ENCODE measurements at regions not wholly inside any gene's neighbourhood (a gene's known extent, or its start where the extent isn't known, plus 50 kb on each side); places are given as distances from the start of the nearest gene placed in this dataset.

DNA sequence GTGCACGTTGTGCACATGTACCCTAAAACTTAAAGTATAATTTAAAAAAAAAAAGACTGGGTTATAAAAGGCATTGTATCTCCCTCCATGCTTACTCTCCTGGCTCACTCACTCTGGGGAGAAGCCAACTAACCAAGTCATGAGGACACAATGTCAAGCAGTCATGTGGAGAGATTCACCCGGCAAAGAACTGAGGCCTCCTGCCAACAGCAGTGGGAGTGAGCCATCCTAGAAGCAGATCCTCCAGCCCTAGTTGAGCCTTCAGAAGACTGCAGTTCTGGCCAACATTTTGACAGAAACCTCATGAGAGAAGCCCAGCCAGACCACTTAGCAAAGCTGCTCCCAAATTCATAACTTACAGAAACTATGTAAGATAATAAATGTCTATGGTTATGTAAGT lies 521.7 kb upstream of the FZD8 start:
- no peak for DNase-seq

GRCh38 chr10:36157486-36157885 lies 515.4 kb upstream of the FZD8 start:
- no peak for DNase-seq

- DNase-seq = no peak
These were observed 506.1 kb upstream of the FZD8 start for GRCh38 chr10:36148207-36148606.

DNA sequence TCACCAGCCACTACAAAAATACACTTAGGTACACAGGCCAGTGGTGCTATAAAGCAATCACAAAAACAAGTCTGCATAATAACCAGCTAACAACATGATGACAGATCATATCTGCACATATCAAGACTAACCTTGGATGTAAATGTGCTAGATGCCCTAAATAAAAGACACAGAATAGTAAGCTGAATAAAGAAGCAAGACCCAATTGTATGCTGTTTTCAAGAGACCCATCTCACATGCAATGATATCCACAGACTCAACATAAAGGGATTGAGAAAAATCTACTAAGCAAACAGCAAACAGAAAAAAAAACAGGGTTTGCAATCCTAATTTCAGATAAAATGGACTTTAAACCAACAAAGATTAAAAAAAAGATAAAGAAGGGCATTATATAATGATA lies 505.4 kb upstream of the FZD8 start:
- no peak for DNase-seq

GRCh38 chr10:36141856-36142560 lies 499.9 kb upstream of the FZD8 start:
- DNase-seq = no peak

GRCh38 chr10:36129051-36129450 lies 487.0 kb upstream of the FZD8 start:
- DNase-seq = peak in 1 of 5 experiments; percentile 26

DNA sequence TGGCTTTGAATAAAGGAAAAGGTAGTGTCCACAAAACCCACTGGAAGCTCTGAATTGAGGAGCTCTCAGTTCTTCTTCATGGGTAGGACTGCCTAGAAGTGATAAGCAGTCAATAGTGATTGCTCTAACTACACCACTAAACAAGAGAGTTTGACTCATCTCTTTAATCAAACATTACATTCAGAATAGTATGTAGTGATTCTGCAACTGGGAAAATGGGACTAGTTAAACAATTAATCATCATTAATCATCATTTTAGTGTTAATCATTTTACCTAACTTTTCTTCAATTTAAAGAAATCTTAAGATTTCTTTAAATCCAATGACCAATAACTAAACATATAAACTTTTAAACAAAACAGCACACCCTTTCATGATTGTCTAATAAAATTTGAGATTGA lies 484.0 kb upstream of the FZD8 start:
- DNase-seq = no peak

- no peak for DNase-seq
These were observed 477.4 kb upstream of the FZD8 start for GRCh38 chr10:36119455-36119854.

GRCh38 chr10:36118314-36118713 lies 476.2 kb upstream of the FZD8 start:
- DNase-seq = no peak

- DNase-seq = no peak
These were observed 475.8 kb upstream of the FZD8 start for GRCh38 chr10:36117890-36118289.

GRCh38 chr10:36117231-36117630 lies 475.1 kb upstream of the FZD8 start:
- DNase-seq = no peak

DNA sequence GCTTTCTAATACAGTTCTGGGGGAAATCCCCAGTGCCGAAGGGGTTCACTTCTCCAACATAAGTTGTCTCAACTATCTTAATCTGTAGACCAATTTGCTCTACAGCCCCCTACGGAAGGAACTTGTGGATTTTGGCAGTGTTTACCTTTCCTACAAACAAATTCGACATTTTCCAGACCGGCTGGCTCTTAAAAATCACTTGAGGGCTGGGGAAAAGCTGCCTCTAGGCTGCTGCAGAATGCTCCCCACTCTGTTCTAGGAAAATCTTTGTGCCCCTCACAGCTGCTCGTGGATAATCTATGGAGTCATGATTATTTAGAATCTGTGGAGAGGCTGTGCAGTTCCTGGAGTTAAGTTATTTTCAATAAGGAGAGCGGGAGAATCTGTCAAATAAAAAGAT lies 474.6 kb upstream of the FZD8 start:
- no peak for DNase-seq

GRCh38 chr10:36116040-36116439 lies 473.9 kb upstream of the FZD8 start:
- no peak for DNase-seq

DNA sequence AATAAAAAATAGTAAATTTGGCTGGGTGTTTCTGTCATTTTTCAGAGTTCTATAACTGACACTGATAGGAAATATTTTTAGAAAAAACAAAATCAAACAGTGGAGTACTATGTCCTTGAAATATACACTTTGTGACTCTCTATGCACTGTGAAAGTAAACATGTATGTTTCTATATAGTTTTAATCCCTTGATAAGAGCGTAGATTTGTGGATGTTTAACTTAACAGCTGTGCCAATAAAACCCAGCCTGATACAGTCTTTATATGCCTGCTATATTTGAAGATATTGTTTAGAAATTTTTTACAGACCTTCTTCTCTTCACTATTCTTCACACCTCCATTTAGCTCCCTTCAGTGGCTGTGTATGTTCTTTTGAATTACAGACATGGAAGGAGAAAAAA lies 473.3 kb upstream of the FZD8 start:
- DNase-seq = no peak

DNA sequence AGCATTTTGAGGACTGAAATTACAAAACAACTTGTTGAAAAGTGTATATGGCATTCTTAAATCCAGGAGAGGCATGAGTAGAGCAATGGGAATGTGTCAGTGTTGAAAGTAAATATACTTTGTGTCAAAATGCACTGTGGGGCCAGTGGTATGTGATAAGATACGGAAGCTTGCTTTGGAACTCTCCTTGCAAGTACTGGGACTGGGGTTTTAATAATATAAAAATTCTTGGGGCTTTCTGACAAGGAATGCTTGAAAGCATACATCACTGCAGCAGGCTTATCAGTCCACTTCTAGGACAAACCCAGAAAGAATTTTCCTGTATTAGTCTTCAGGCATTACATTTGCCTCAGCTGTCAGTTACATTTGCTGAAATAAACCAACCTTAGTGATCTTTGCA lies 472.8 kb upstream of the FZD8 start:
- DNase-seq = no peak

GRCh38 chr10:36114141-36114540 lies 472.0 kb upstream of the FZD8 start:
- DNase-seq = no peak

DNA sequence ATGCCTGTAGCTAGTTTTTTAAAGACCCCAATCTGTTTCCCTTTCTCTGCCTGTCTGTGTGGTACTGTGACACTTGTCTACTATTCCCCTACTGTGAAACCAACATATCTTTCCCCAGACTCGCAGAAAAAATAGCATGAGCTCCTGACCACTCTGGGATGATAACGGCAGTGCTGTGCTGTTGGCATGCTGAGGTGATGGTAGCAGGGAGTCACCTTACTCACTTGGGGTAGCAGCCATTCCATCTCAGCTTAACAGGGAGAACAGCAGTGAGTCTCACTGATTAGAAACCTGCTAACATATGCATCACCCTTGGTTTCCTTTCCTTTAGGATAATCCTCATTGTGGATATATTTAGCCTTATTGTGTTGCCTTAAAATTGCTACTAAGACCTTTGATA lies 469.6 kb upstream of the FZD8 start:
- no peak for DNase-seq

- no peak for DNase-seq
These were observed 468.0 kb upstream of the FZD8 start for GRCh38 chr10:36110097-36110496.

- no peak for DNase-seq
These were observed 467.4 kb upstream of the FZD8 start for GRCh38 chr10:36109399-36110023.

GRCh38 chr10:36097696-36098095 lies 455.6 kb upstream of the FZD8 start:
- DNase-seq = no peak

GRCh38 chr10:36096576-36096975 lies 454.5 kb upstream of the FZD8 start:
- no peak for DNase-seq

GRCh38 chr10:36094096-36094495 lies 452.0 kb upstream of the FZD8 start:
- no peak for DNase-seq

DNA sequence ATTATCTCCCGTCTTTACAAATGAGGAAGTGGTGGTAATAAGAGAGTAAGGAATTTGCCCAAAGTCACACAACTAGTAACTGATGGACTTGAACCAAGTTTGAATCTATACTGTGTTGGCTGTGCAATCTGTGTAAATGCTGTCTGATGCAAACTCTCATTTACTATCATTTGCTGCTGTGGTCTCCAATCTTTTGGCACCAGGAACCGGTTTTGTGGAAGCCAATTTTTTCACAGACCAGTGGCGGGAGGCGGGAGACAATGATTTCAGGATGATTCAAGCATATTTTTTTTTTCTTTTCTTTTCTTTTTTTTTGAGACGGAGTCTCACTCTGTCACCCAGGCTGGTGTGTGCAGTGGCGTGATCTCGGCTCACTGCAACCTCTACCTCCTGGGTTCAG lies 450.0 kb upstream of the FZD8 start:
- DNase-seq = no peak

GRCh38 chr10:36091007-36091406 lies 448.9 kb upstream of the FZD8 start:
- no peak for DNase-seq

Measured in T-helper 2 cell (primary cell).